K562 (cell line): ENCODE measurements at regions not wholly inside any gene's neighbourhood (a gene's known extent, or its start where the extent isn't known, plus 50 kb on each side); places are given as distances from the start of the nearest gene placed in this dataset.

ENCODE experiments used
- ATAC-seq: fragments of 200-7000 bp; cut with Tn5 transposase; 3 replicates; pipeline ENCODE4 v1.9.1; 2020; ENCODE audit warnings: moderate library complexity
- BruUV-seq: library from RNA; stranded (reverse); fragments of 400-500 nt; replicated peaks from 2 replicates; lab custom pipeline; 2021; lab: Mats Ljungman, UMichigan
- CTCF ChIA-PET: fragments of 300-600 bp; formaldehyde crosslinking; extraction: SDS; loops from one replicate; lab custom pipeline; 2021; ENCODE audit warnings: low intra/inter-chr PET ratio; lab: Yijun Ruan, JAX
- POLR2A ChIA-PET: fragments of 300-600, 350-650 bp; sonication (Branson Sonifier 250); formaldehyde crosslinking; extraction: SDS; loops from one replicate; lab custom pipeline; 2021; ENCODE audit warnings: antibody characterized with exemption, inconsistent platforms; lab: Yijun Ruan, JAX
- DNase-seq, 4 experiments: peaks; one replicate each; pipeline versions ENCODE4 v3.0.0 to v3.0.0-alpha.2; 2011 to 2018; ENCODE audit warnings: low spot score in 3 of 4, mixed read lengths in 3 of 4; ENCODE audit errors: extremely low read depth in 1 of 4
- FAIRE-seq: peaks from 2 replicates; lab custom pipeline; 2011; peaks lifted over from hg19 to GRCh38; lab: Jason Lieb, UNC
- H2AFZ ChIP-seq: 2 replicates; pipeline ENCODE4 v1.6.0; 2011; ENCODE audit warnings: low read depth, low read length, control low read depth, inconsistent platforms
- H3K27ac ChIP-seq: fragments of 200-600 bp; 3 replicates; pipeline ENCODE4 v1.8.0; 2011; ENCODE audit warnings: low read depth, mild to moderate bottlenecking, control low read depth, inconsistent platforms, low read length, moderate library complexity, mixed read lengths; ENCODE audit errors: extremely low read depth
- H3K27me3 ChIP-seq, 2 experiments: fragments of 300-600 bp in 1 of 2; 2 replicates in 1 of 2; 3 replicates in 1 of 2; pipeline versions ENCODE4 v1.6.0 to v1.8.0; 2011; ENCODE audit warnings: inconsistent platforms in 2 of 2, low read length in 2 of 2, mild to moderate bottlenecking in 1 of 2, mixed read lengths in 1 of 2, moderate library complexity in 1 of 2; ENCODE audit not compliant: control insufficient read depth in 2 of 2, insufficient read depth in 2 of 2
- H3K36me3 ChIP-seq: fragments of 300-600 bp; 3 replicates; pipeline ENCODE4 v1.8.0; 2011; ENCODE audit warnings: mild to moderate bottlenecking, low read length, inconsistent platforms; ENCODE audit not compliant: control insufficient read depth, insufficient read depth
- H3K4me1 ChIP-seq, 2 experiments: fragments of 200-600 bp in 1 of 2; replicated peaks in 1 of 2; 2 replicates in 1 of 2; 3 replicates in 1 of 2; pipeline versions ENCODE4 v1.5.1 to v1.8.0; 2011; ENCODE audit warnings: inconsistent platforms in 2 of 2, low read length in 2 of 2, mild to moderate bottlenecking in 1 of 2, mixed read lengths in 1 of 2, moderate library complexity in 1 of 2; ENCODE audit not compliant: control insufficient read depth in 2 of 2, insufficient read depth in 2 of 2
- H3K4me2 ChIP-seq: 2 replicates; pipeline ENCODE4 v1.6.1; 2011; ENCODE audit warnings: low read length, control low read depth, inconsistent platforms, mixed read lengths; ENCODE audit not compliant: insufficient read depth
- H3K4me3 ChIP-seq: fragments of 200-600 bp; sonication (generic), shearing (Covaris generic); 2 replicates; pipeline ENCODE4 v1.5.1; 2016; ENCODE audit warnings: control low read depth, inconsistent platforms
- H3K79me2 ChIP-seq: fragments of 200-600 bp; 3 replicates; pipeline ENCODE4 v1.8.0; 2011; ENCODE audit warnings: low read length, inconsistent platforms; ENCODE audit not compliant: control insufficient read depth, insufficient read depth
- H3K9ac ChIP-seq, 2 experiments: 2 replicates each; pipeline versions ENCODE4 v1.6.0 to v1.6.1; 2011; ENCODE audit warnings: low read depth in 2 of 2, low read length in 2 of 2, control low read depth in 1 of 2, inconsistent platforms in 1 of 2, mild to moderate bottlenecking in 1 of 2, mixed read lengths in 1 of 2; ENCODE audit not compliant: insufficient read depth in 1 of 2
- H3K9me1 ChIP-seq: one replicate; pipeline ENCODE4 v1.6.0; 2011; ENCODE audit warnings: inconsistent platforms, mild to moderate bottlenecking, low read length, moderate library complexity; ENCODE audit not compliant: control insufficient read depth, insufficient read depth
- H3K9me3 ChIP-seq: replicated peaks from 2 replicates; pipeline ENCODE4 v1.5.1; 2011; ENCODE audit warnings: low read depth, low read length, inconsistent platforms; ENCODE audit not compliant: control insufficient read depth, insufficient read depth
- H4K20me1 ChIP-seq: replicated peaks from 2 replicates; pipeline ENCODE4 v1.6.1; 2011; ENCODE audit warnings: low read length, inconsistent platforms, mixed read lengths; ENCODE audit not compliant: control insufficient read depth, insufficient read depth
- CBFB ChIP-seq: sonication (generic); formaldehyde crosslinking; IDR thresholded peaks from 2 replicates; pipeline ENCODE4 v1.4.0; 2020; ENCODE audit warnings: mild to moderate bottlenecking, missing genetic modification reagents
- CBX8 ChIP-seq: fragments of 200-600 bp; sonication (generic); IDR thresholded peaks from 2 replicates; pipeline ENCODE4 v1.6.1; 2012; ENCODE audit warnings: borderline replicate concordance, mixed run types, low read depth, mild to moderate bottlenecking, moderate library complexity, mixed read lengths, low read length, control low read depth, inconsistent platforms; ENCODE audit not compliant: poor library complexity, severe bottlenecking; ENCODE audit errors: extremely low read depth
- DACH1 ChIP-seq: fragments of 450-650 bp; IDR thresholded peaks from 2 replicates; pipeline ENCODE4 v1.6.1; 2018; ENCODE audit not compliant: partially characterized antibody
- ELK3 ChIP-seq: fragments of 450-650 bp; formaldehyde crosslinking; IDR thresholded peaks from 2 replicates; pipeline ENCODE4 v1.4.0; 2020; ENCODE audit warnings: mild to moderate bottlenecking
- ETV1 ChIP-seq: fragments of 450-650 bp; conservative IDR thresholded peaks from 2 replicates; pipeline ENCODE4 v1.6.1; 2016; ENCODE audit warnings: missing genetic modification characterization, control low read depth, low read depth, missing compliant biosample characterization
- GTF2B ChIP-seq: IDR thresholded peaks from 2 replicates; pipeline ENCODE4 v1.6.1; 2011; ENCODE audit not compliant: insufficient read length; ENCODE audit errors: extremely low read depth
- MCM3 ChIP-seq: fragments of 450-650 bp; IDR thresholded peaks from 2 replicates; pipeline ENCODE4 v1.6.1; 2016
- MXD1 ChIP-seq: fragments of 250-450 bp; sonication (Bioruptor Pico); IDR thresholded peaks from 2 replicates; pipeline ENCODE4 v1.8.0; 2021; ENCODE audit warnings: borderline replicate concordance, mild to moderate bottlenecking, moderate library complexity; ENCODE audit not compliant: poor library complexity, severe bottlenecking
- NEUROD1 ChIP-seq: fragments of 150-350 bp; IDR thresholded peaks from 2 replicates; pipeline ENCODE4 v1.6.1; 2014; ENCODE audit warnings: borderline replicate concordance, low read length, low read depth; ENCODE audit not compliant: partially characterized antibody
- PATZ1 ChIP-seq: fragments of 250-450 bp; sonication (Bioruptor Pico); IDR thresholded peaks from 2 replicates; pipeline ENCODE4 v1.5.0; 2020; ENCODE audit warnings: mild to moderate bottlenecking, borderline replicate concordance
- PCBP2 ChIP-seq: fragments of 200-400 bp; formaldehyde crosslinking; IDR thresholded peaks from 2 replicates; pipeline ENCODE4 v1.6.1; 2018; ENCODE audit warnings: low read length, low read depth, mild to moderate bottlenecking, moderate library complexity; ENCODE audit not compliant: poor library complexity, severe bottlenecking
- SRF ChIP-seq, 2 experiments: fragments of 250-450, 450-650 bp in 1 of 2; sonication (Bioruptor Pico) in 1 of 2; sonication (generic) in 1 of 2; formaldehyde crosslinking; IDR thresholded peaks; 2 replicates each; pipeline versions ENCODE4 v1.5.0 to v1.5.1; 2020 to 2022; ENCODE audit warnings: mild to moderate bottlenecking in 1 of 2, missing genetic modification reagents in 1 of 2
- ZNF583 ChIP-seq: fragments of 250-450 bp; sonication (Bioruptor Pico); IDR thresholded peaks from 2 replicates; pipeline ENCODE4 v1.4.0; 2020
- ZNF586 ChIP-seq: fragments of 450-650 bp; formaldehyde crosslinking; conservative IDR thresholded peaks from 2 replicates; pipeline ENCODE4 v1.4.0; 2020; ENCODE audit warnings: mild to moderate bottlenecking, moderate library complexity
- ZNF740 ChIP-seq, 3 experiments: fragments of 200-800 bp in 1 of 3; sonication (Bioruptor generic) in 1 of 3; sonication (generic) in 1 of 3; formaldehyde crosslinking in 1 of 3; IDR thresholded peaks; 2 replicates each; pipeline versions ENCODE4 v1.6.1 to v1.8.0; 2016 to 2022; ENCODE audit warnings: mild to moderate bottlenecking in 2 of 3, missing compliant biosample characterization in 2 of 3, missing genetic modification characterization in 2 of 3, missing genetic modification reagents in 1 of 3
- WGBS: fragments of 100-300 bp; shearing (Covaris generic); methylation state at CpG from one replicate; pipeline ENCODE4 v1.1.6; 2016; ENCODE audit warnings: low coverage, mixed read lengths; ENCODE audit not compliant: insufficient coverage; ENCODE audit errors: missing lambda C conversion rate; 5-methylcytosine and 5-hydroxymethylcytosine counted together
- in situ Hi-C: fragments of 300-500 bp; cut with MboI; formaldehyde crosslinking; loops from 4 replicates; pipeline ENCODE4 v1.15.0; 2018; ENCODE audit warnings: inconsistent platforms, mixed read lengths
- intact Hi-C: fragments of 100-400 bp; cut with micrococcal nuclease; formaldehyde crosslinking; loops from 2 replicates; pipeline ENCODE4 v1.14.2; 2022

GRCh38 chr3:38970851-38971638, 80.7 kb downstream of the SCN11A start:
- no peaks in the 10 kb centered on the region for H3K4me1 ChIP-seq
- no peaks in the 10 kb centered on the region for H3K9me1 ChIP-seq
- ATAC-seq, result no peak
- no peak overlapping the region for H3K9ac ChIP-seq
- no peak overlapping the region for H2AFZ ChIP-seq
- H3K79me2 ChIP-seq, result no peaks in the 10 kb centered on the region
- H4K20me1 ChIP-seq, result 0 out of 2 replicates have a peak, but pooled peaks cover 2% of the 10 kb centered on the region
- DNase-seq, result no peak
- H3K4me2 ChIP-seq, result no peak overlapping the region
- FAIRE-seq, result no peak
- 0% methylated on average over 7 of the region's 7 CpGs for whole genome bisulfite sequencing
- H3K4me3 ChIP-seq, result no peak overlapping the region
- no TSS peak for BruUV-seq
- no peaks in the 10 kb centered on the region for H3K36me3 ChIP-seq
- H3K27ac ChIP-seq, result no peak overlapping the region
- peaks cover 9 to 20% of the 10 kb centered on the region in 2 experiments; a peak in 3 of 5 replicates for H3K27me3 ChIP-seq
- ChIA-PET CTCF (no interaction called here), POLR2A (interaction anchor here (1.3 to 1.4 kb wide), 2 partner anchors 10 to 15 kb away, joined by 3 to 6 read pairs; no protein-coding TSS in a partner anchor)
- no peaks in the 10 kb centered on the region for H3K9me3 ChIP-seq
- in situ Hi-C loops, result no loop called here
- intact Hi-C loops, result no loop called here
- TF ChIP-seq SRF (CRISPR knock-in tag; IDR thresholded peaks at IDR 0.05), result no peak
- TF ChIP-seq CBFB (CRISPR knock-in tag), result no peak
- TF ChIP-seq MXD1 (CRISPR knock-in tag), result no peak
- TF ChIP-seq MCM3, result no peak
- TF ChIP-seq DACH1, result no peak
- TF ChIP-seq PATZ1 (CRISPR knock-in tag), result no peak
- TF ChIP-seq ZNF586 (CRISPR knock-in tag), result no peak
- TF ChIP-seq NEUROD1, result no peak
- no peak for TF ChIP-seq PCBP2
- no peak for TF ChIP-seq ZNF740 (CRISPR knock-in tag; IDR thresholded peaks at IDR 0.05)
- TF ChIP-seq ZNF740 (tag; IDR thresholded peaks at IDR 0.05), result no peak
- no peak for TF ChIP-seq CBX8
- no peak for TF ChIP-seq ZNF583 (CRISPR knock-in tag)
- no peak for TF ChIP-seq GTF2B
- TF ChIP-seq ETV1 (tag), result no peak
- TF ChIP-seq ELK3 (CRISPR knock-in tag), result no peak
